ENCODE measurements at regions not wholly inside any gene's neighbourhood (a gene's known extent, or its start where the extent isn't known, plus 50 kb on each side); places are given as distances from the start of the nearest gene placed in this dataset.

DNA sequence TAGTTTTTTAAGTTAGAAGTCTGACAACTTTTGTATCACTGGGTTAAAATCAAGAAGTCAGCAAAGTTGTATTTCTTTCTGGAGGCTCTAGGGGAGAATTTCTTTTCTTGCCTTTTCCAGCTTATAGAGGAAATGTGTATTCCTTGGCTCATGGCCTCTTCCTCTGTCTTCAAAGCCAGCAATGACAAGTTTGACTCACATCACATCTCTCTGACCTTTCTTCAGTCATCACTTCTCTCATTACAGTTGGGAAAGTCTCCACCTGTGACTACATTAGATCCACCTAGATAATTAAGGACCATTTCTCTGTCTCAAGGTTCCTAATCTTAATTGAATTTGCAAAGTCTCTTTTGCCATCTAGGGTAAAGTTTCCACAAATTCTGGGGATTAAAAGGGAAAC is 339.9 kb downstream of the TENT4A start:
- TF ChIP-seq, protein P1, sequence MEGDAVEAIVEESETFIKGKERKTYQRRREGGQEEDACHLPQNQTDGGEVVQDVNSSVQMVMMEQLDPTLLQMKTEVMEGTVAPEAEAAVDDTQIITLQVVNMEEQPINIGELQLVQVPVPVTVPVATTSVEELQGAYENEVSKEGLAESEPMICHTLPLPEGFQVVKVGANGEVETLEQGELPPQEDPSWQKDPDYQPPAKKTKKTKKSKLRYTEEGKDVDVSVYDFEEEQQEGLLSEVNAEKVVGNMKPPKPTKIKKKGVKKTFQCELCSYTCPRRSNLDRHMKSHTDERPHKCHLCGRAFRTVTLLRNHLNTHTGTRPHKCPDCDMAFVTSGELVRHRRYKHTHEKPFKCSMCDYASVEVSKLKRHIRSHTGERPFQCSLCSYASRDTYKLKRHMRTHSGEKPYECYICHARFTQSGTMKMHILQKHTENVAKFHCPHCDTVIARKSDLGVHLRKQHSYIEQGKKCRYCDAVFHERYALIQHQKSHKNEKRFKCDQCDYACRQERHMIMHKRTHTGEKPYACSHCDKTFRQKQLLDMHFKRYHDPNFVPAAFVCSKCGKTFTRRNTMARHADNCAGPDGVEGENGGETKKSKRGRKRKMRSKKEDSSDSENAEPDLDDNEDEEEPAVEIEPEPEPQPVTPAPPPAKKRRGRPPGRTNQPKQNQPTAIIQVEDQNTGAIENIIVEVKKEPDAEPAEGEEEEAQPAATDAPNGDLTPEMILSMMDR (IDR thresholded peaks at IDR 0.05; ENCODE audit: extremely low read depth, missing control alignments) = no peak
- no peak for DNase-seq (ENCODE audit: low spot score)

DNA sequence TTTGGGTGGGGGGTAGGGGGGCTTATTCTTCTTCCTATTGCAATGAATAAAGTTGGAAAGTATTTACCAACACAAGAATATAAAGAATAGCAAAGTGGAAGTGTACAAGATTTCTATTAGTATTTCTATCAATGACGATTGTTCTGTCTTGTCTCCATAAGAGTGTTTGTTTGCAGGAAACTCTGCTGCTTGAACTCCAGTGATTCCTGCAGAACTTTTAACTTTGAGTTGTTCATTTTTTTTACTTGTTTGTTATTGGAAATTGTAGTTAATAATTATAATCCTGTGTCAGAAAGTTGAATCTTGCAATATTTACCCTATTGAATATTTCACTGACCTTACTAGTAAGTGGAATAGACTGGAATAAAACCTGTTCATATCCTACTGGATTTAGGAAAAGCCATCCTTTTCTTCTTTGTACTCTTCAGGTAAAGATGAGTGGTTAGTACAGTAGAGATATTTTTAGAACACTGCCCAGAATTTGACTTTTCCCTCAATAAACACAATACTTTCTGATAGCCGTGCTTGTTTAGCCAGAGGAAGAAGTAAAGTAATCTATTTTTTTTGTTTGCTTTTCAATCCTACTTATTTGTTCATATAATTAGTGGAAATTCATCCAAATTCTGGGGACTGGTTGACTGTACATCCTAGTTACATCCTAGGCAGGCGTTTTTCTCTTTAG is 340.4 kb downstream of the TENT4A start:
- DNase-seq (ENCODE audit: low spot score) = no peak
- TF ChIP-seq, protein P1 (IDR thresholded peaks at IDR 0.05; ENCODE audit: extremely low read depth, missing control alignments) = no peak

DNA sequence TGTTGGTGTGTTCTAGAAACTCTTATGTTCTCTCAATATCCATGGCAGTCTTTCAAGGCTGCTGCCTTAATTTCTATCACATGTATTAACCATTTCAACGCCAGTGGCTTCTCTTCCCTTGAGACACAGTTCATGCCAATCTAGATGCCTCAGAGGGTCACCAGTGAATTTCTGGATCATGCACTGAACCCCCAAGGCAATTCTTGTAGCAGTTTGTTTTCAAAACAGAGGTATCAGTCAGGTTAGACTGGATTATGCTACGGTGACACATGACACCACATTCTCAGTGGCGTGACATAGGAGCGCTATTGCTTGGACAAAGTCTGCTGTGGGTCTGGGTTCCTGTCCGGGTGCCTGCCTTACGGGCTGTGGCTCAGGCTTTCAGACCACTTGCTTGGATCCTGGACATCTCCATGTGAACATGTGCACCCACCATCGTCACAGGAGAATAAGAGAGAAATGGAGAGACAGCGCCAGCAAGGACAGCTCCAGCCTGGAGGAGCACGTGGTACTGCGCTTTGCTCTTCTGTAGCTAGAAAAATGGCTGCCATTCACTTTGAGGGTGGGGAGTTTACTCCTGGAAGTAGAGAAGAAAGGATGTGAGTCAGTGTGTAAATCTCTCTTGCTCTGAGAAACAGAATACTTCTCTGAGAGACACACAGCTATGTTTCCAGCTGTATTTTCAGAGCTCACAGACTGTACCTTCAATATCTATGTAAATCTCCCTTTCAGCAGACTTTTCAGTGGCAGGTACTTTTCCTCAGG is 329.3 kb upstream of the ADCY2 start:
- DNase-seq (ENCODE audit: low spot score) = no peak
- TF ChIP-seq, protein P1 (IDR thresholded peaks at IDR 0.05; ENCODE audit: extremely low read depth, missing control alignments) = no peak

DNA sequence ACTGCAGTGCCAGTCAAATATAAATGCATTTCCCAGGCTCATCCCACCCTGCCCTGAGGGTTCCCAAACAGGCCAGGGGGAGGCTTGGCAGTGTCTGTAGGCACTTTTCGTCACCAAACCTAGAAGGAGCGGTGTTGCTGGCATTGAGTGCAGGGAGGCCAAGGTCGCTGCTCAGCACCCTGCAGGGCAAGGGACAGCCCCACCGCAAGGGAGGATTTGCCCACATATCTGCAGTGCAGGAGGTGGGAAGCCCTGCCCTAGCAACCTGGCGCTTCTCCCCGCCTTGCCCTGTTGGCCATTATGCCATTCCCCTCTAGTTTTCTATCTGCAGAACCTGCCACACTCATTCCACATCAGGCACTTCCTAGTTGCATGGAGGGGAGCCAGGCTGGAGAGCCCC is 327.8 kb upstream of the ADCY2 start:
- TF ChIP-seq, protein P1 (IDR thresholded peaks at IDR 0.05; ENCODE audit: extremely low read depth, missing control alignments) = no peak
- DNase-seq (ENCODE audit: low spot score) = no peak

DNA sequence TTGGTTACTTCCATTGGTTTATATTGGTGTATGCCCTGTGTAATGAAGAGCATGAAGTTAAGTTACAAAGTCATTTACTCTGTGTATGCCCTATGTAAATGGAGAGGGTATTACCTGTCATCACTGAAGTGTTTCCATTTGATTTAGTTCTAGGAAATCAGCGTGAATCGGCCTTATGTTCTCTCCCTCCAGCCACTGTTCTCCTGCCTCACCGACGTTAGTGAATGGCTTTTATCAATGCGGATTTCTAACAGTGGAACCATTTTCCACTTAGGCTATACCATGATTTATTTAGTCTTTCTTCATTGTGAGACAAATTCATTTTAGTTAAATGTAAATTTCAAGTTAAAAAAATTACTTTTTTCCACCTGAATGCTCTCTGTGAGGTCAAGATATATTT is 327.0 kb upstream of the ADCY2 start:
- no peak for DNase-seq (ENCODE audit: low spot score)
- TF ChIP-seq, protein P1 (IDR thresholded peaks at IDR 0.05; ENCODE audit: extremely low read depth, missing control alignments) = no peak

DNA sequence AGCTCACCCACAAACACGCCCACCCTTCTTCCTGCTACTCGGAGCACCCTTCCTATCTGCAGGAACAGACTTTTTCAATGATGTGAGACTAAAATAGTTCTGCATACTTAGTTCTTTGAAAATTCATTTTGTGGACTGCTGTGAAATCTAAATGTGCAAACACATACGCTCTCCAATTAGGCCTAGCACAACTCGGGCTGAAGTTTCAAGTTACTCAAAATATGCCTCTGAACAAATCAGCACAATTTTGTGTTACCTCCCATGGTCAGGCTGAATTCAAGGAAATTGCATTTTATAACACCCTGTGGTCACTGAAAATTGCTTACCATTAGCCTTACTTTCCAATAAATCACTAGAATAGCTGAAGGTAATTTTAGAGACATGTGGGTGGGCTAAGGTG is 323.8 kb upstream of the ADCY2 start:
- TF ChIP-seq, protein P1 (IDR thresholded peaks at IDR 0.05; ENCODE audit: extremely low read depth, missing control alignments) = no peak
- no peak for DNase-seq (ENCODE audit: low spot score)

DNA sequence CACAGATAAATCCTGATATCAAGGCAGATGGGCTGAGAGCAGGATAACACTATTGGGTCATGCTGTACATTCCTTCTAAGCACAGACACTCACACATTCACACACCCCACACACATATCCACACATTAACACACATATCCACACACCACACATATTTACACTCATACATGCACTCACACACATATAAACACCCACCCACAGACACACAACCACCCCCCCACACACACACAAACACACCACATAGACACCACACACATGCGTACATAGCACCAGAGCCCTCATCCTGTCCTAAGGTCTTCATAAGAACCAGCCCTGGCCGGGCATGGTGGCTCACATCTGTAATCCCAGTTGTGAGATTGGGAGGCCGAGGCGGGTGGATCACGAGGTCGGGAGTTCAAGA is 322.3 kb upstream of the ADCY2 start:
- no peak for DNase-seq (ENCODE audit: low spot score)
- TF ChIP-seq, protein P1 (IDR thresholded peaks at IDR 0.05; ENCODE audit: extremely low read depth, missing control alignments) = no peak
